Testis (tissue), 2 donors: ENCODE measurements at regions not wholly inside any gene's neighbourhood (a gene's known extent, or its start where the extent isn't known, plus 50 kb on each side); places are given as distances from the start of the nearest gene placed in this dataset.

Experiments used
- DNase-seq: peaks from one replicate; pipeline ENCODE4 v3.0.0-alpha.2; 2019
- H3K27ac ChIP-seq, 2 donors: fragments of 200-600 bp; sonication (generic); one replicate each; pipeline ENCODE4 v1.5.1; 2019
- H3K27me3 ChIP-seq: fragments of 200-600 bp; sonication (generic); one replicate; pipeline ENCODE4 v1.5.1; 2019
- H3K36me3 ChIP-seq: fragments of 200-600 bp; sonication (generic); one replicate; pipeline ENCODE4 v1.5.1; 2017; ENCODE audit warnings: low read depth; ENCODE audit errors: missing control alignments
- H3K4me1 ChIP-seq: fragments of 200-600 bp; sonication (generic); one replicate; pipeline ENCODE4 v1.5.1; 2019
- H3K4me3 ChIP-seq, 2 donors: fragments of 200-600 bp; sonication (generic); one replicate each; pipeline ENCODE4 v1.5.1; 2017 to 2019
- H3K9me3 ChIP-seq: fragments of 200-600 bp; sonication (generic); one replicate; pipeline ENCODE4 v1.5.1; 2017
- POLR2A ChIP-seq: fragments of 450-650 bp; IDR thresholded peaks from one replicate; pipeline ENCODE4 v1.6.1; 2017; ENCODE audit warnings: antibody characterized with exemption, mild to moderate bottlenecking, moderate library complexity
- WGBS, 2 donors: methylation state at CpG; one replicate each; pipeline ENCODE4 v1.1.5; 2018; 5-methylcytosine and 5-hydroxymethylcytosine counted together
- intact Hi-C: fragments of 100-400 bp; cut with DNase I; formaldehyde crosslinking; loops from one replicate; pipeline ENCODE4 v1.15.1; 2023; ENCODE audit warnings: low total_unique reads
- TF ChIP-seq, protein P1 (sequence below), 3 experiments: fragments of 450-650 bp in 2 of 3; fragments of 200-600 bp in 1 of 3; sonication (generic) in 1 of 3; IDR thresholded peaks; one replicate each; pipeline ENCODE4 v1.5.1; 2016 to 2019; ENCODE audit warnings: antibody characterized with exemption in 3 of 3, mild to moderate bottlenecking in 2 of 3, moderate library complexity in 1 of 3

DNA sequence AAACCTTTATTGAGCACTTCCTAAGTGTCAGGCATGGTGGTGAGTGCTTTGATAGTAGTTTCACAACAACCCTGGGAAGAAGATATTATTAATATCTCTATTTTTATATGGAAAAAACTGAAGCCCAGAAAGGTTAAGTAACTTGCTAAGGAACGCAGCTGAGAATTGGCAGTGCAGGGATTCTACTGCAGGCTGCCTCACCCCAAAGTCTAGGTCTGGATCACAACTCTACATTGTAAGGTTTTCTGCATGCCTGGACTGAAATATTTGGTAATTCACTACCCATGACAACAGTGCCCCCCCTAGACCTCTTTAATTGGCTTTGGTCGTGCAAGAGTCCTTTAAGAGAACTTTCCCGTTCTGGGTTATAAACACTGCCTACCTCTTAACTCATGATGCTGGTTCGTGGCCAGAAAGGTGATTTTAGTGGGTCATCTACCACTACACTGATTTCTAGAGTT lies 67.1 kb upstream of the KCNQ5 start:
- Histone ChIP-seq H3K9me3 (no peaks in the 10 kb centered on the region), H3K27ac (no peak overlapping the region), H3K4me1 (no peaks in the 10 kb centered on the region), H3K36me3 (no peaks in the 10 kb centered on the region), H3K27me3 (no peaks in the 10 kb centered on the region), H3K4me3 (no peak overlapping the region)
- intact Hi-C loops: no loop called here
- no peak for TF ChIP-seq POLR2A
- TF ChIP-seq, protein P1, sequence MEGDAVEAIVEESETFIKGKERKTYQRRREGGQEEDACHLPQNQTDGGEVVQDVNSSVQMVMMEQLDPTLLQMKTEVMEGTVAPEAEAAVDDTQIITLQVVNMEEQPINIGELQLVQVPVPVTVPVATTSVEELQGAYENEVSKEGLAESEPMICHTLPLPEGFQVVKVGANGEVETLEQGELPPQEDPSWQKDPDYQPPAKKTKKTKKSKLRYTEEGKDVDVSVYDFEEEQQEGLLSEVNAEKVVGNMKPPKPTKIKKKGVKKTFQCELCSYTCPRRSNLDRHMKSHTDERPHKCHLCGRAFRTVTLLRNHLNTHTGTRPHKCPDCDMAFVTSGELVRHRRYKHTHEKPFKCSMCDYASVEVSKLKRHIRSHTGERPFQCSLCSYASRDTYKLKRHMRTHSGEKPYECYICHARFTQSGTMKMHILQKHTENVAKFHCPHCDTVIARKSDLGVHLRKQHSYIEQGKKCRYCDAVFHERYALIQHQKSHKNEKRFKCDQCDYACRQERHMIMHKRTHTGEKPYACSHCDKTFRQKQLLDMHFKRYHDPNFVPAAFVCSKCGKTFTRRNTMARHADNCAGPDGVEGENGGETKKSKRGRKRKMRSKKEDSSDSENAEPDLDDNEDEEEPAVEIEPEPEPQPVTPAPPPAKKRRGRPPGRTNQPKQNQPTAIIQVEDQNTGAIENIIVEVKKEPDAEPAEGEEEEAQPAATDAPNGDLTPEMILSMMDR (IDR thresholded peaks at IDR 0.05): no peak
- WGBS, 2 donors: 74 to 75% methylated on average over 4 of the region's 4 CpGs
- DNase-seq: no peak

DNA sequence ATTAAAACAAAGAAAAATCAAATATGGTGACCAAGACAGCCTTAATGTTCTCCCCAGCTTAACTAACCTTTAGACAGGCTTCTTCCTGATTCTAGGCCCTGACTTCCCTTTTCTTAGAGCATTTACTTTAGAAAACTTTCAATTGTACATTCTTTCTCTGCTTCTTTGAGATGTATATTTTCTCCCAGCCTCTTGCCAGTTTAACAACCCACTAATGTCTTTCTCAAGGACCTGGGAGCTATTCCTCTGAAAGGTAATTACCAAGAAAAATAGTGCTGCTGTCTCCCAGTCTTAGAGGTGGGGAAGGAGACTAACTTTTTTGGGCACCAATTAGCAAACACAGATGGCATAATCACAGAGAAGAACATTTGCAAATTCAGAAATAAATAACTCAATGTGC lies 62.8 kb upstream of the KCNQ5 start:
- intact Hi-C loops: no loop called here
- Histone ChIP-seq H3K36me3 (no peaks in the 10 kb centered on the region), H3K27me3 (no peaks in the 10 kb centered on the region), H3K27ac (no peak overlapping the region), H3K4me1 (no peaks in the 10 kb centered on the region), H3K4me3 (no peak overlapping the region), H3K9me3 (no peaks in the 10 kb centered on the region)
- TF ChIP-seq POLR2A: no peak
- TF ChIP-seq, protein P1 (IDR thresholded peaks at IDR 0.05): no peak
- no peak for DNase-seq

DNA sequence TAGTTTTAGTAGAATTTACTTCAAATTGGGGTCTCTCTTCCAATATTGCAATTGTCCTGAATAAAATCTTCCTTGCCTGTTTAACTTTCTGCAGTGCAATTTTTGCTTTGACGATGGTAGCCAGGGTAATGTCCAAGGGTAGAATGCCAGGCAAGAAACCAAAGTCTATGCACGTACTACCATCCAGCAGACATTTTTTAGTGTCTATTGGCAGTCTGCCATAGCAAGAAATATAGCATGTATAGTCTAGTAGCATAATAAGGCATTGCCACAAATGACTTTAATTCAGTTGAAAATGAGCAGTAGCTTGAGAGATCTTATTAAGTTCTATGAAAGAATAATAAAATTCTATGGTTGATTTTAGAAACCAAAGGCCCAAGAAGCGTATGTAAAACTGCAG lies 62.3 kb upstream of the KCNQ5 start:
- DNase-seq: no peak
- Histone ChIP-seq H3K4me3 (no peak overlapping the region), H3K27me3 (no peaks in the 10 kb centered on the region), H3K9me3 (no peaks in the 10 kb centered on the region), H3K27ac (no peak overlapping the region), H3K36me3 (no peaks in the 10 kb centered on the region), H3K4me1 (no peaks in the 10 kb centered on the region)
- intact Hi-C loops: no loop called here
- 82 to 86% methylated on average over 3 of the region's 3 CpGs for WGBS, 2 donors
- TF ChIP-seq, protein P1 (IDR thresholded peaks at IDR 0.05): no peak
- no peak for TF ChIP-seq POLR2A

DNA sequence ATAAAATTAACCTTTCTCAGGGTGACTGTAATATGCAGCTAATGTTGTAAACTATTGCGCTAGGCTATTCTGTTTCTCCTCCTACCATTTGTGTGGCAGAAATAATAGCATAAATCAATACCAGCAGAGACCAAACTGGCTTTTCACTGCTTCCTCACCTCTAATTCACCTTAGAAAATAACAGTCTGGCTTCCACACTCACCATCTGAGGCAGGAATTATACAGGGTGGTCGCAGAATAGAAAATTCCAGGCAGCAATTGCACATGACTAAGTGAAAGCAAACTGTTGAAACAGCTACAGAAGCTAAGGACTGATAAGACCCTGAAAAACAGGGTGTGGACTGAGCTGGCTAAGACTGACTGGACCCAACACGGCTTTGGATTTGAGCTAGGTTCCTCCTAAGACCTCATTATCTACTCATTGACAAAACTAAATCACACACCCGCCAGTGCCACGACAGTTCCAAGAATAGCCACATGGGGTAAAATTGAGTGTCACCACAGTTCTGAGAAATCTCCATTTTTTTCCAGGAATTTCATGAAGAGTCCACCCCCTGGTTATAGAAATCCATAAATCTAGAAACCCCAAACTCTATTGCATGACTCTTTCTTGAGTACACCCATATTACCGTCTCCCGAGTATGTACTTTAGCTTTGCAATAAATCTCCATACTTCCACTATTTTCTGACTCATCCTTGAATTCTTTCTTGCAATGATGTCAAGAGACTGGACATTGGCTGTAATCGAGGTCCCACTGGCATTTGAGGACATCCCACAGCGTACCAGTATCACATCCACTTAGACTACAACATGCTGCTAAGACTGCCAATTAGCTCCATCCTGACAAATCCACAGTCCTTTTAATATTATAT lies 60.9 kb upstream of the KCNQ5 start:
- Histone ChIP-seq H3K4me1 (no peaks in the 10 kb centered on the region), H3K27ac (no peak overlapping the region), H3K27me3 (no peaks in the 10 kb centered on the region), H3K4me3 (no peak overlapping the region), H3K36me3 (no peaks in the 10 kb centered on the region), H3K9me3 (no peaks in the 10 kb centered on the region)
- WGBS, 2 donors: 79 to 85% methylated on average over 9 of the region's 9 CpGs
- DNase-seq: no peak
- TF ChIP-seq, protein P1 (IDR thresholded peaks at IDR 0.05): peak in 1 of 3 experiments; percentile 44
- TF ChIP-seq POLR2A: no peak
- intact Hi-C loops: no loop called here

DNA sequence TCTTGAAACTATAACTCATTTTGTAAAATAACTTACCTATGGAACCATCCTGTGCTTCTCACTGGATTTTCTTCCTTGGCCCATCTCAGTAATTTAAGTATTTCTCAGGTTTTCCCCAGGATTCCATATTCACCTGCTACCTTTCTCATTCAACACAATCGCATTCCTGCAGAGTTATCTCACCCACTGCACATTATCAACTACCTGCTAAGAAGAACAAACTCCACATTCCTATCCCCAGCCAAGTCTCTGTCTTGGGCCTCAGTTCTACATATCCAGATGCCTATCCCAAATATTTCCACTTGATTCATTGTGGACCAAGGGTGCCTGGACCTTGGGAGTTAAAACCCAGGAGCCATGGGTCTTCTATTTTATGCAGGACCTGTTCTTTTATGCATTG lies 60.2 kb upstream of the KCNQ5 start:
- H3K36me3 ChIP-seq: no peaks in the 10 kb centered on the region
- H3K4me1 ChIP-seq: no peaks in the 10 kb centered on the region
- H3K27ac ChIP-seq: no peak overlapping the region
- no peaks in the 10 kb centered on the region for H3K27me3 ChIP-seq
- no peak overlapping the region for H3K4me3 ChIP-seq
- TF ChIP-seq POLR2A: no peak
- TF ChIP-seq, protein P1 (IDR thresholded peaks at IDR 0.05): no peak
- 80 to 88% methylated on average over 1 of the region's 1 CpG for WGBS, 2 donors
- no peak for DNase-seq
- intact Hi-C loops: no loop called here
- no peaks in the 10 kb centered on the region for H3K9me3 ChIP-seq
